ENCODE measurements at regions not wholly inside any gene's neighbourhood (a gene's known extent, or its start where the extent isn't known, plus 50 kb on each side); places are given as distances from the start of the nearest gene placed in this dataset.
"Not testable (repeated sequence)": the region's sequence is repeated elsewhere in the genome, so short reads cannot be mapped to it uniquely, and the experiment has no call there.

- H3K36me3 ChIP-seq: no peaks in the 10 kb centered on the region
- H3K9me3 ChIP-seq: no peaks in the 10 kb centered on the region
- no peaks in the 10 kb centered on the region for H3K4me1 ChIP-seq
- no peak for TF ChIP-seq CTCF (IDR thresholded peaks at IDR 0.05; ENCODE audit: low read depth, low read length)
- no peak for DNase-seq
- no peaks in the 10 kb centered on the region for H3K27me3 ChIP-seq
- no peak overlapping the region for H3K4me3 ChIP-seq (ENCODE audit: low read depth, low read length)
Measured at GRCh38 chr5:131019111-131019510, 145.9 kb downstream of the HINT1 start.

- Histone ChIP-seq H3K27me3 (0 out of 2 replicates have a peak, but pooled peaks cover 2% of the 10 kb centered on the region), H3K9me3 (no peaks in the 10 kb centered on the region), H3K36me3 (no peaks in the 10 kb centered on the region), H3K4me3 (ENCODE audit: low read depth, low read length) (no peak overlapping the region), H3K4me1 (no peaks in the 10 kb centered on the region)
- DNase-seq: no peak
- no peak for TF ChIP-seq CTCF (IDR thresholded peaks at IDR 0.05; ENCODE audit: low read depth, low read length)
Measured at GRCh38 chr5:131008329-131008728, 156.7 kb downstream of the HINT1 start.

GRCh38 chr5:131005963-131006684, 158.9 kb downstream of the HINT1 start:
- H3K27me3 ChIP-seq: 0 out of 2 replicates have a peak, but pooled peaks cover 2% of the 10 kb centered on the region
- H3K9me3 ChIP-seq: no peaks in the 10 kb centered on the region
- DNase-seq: no peak
- no peak overlapping the region for H3K4me3 ChIP-seq (ENCODE audit: low read depth, low read length)
- TF ChIP-seq CTCF (IDR thresholded peaks at IDR 0.05; ENCODE audit: low read depth, low read length): no peak
- no peaks in the 10 kb centered on the region for H3K36me3 ChIP-seq
- H3K4me1 ChIP-seq: no peaks in the 10 kb centered on the region

- Histone ChIP-seq H3K36me3 (no peaks in the 10 kb centered on the region), H3K9me3 (no peaks in the 10 kb centered on the region), H3K4me3 (ENCODE audit: low read depth, low read length) (no peak overlapping the region), H3K27me3 (no peaks in the 10 kb centered on the region), H3K4me1 (no peaks in the 10 kb centered on the region)
- TF ChIP-seq CTCF (IDR thresholded peaks at IDR 0.05; ENCODE audit: low read depth, low read length): no peak
- no peak for DNase-seq
Measured at GRCh38 chr5:131001507-131001906, 163.5 kb downstream of the HINT1 start.

- H3K27me3 ChIP-seq: no peaks in the 10 kb centered on the region
- no peak for DNase-seq
- no peaks in the 10 kb centered on the region for H3K36me3 ChIP-seq
- H3K4me1 ChIP-seq: no peaks in the 10 kb centered on the region
- TF ChIP-seq CTCF (IDR thresholded peaks at IDR 0.05; ENCODE audit: low read depth, low read length): no peak
- no peaks in the 10 kb centered on the region for H3K9me3 ChIP-seq
- H3K4me3 ChIP-seq (ENCODE audit: low read depth, low read length): no peak overlapping the region
Measured at GRCh38 chr5:131000289-131000688, 164.8 kb downstream of the HINT1 start.

GRCh38 chr5:130996720-130997119, 168.3 kb downstream of the HINT1 start:
- H3K4me1 ChIP-seq; H3K27me3 ChIP-seq; H3K4me3 ChIP-seq (ENCODE audit: low read depth, low read length); H3K36me3 ChIP-seq; H3K9me3 ChIP-seq; DNase-seq: not testable (repeated sequence)

Measured in BE2C (cell line).